BJ (cell line): ENCODE measurements at regions not wholly inside any gene's neighbourhood (a gene's known extent, or its start where the extent isn't known, plus 50 kb on each side); places are given as distances from the start of the nearest gene placed in this dataset.

ENCODE experiments used
- CTCF ChIA-PET: fragments of 350-600 bp; formaldehyde crosslinking; extraction: SDS; loops from one replicate; lab custom pipeline; 2021; ENCODE audit warnings: antibody characterized with exemption, inconsistent platforms; lab: Yijun Ruan, JAX
- POLR2A ChIA-PET: fragments of 300-600 bp; sonication (Branson Sonifier 250); formaldehyde crosslinking; extraction: SDS; loops from one replicate; lab custom pipeline; 2021; ENCODE audit warnings: antibody characterized with exemption; lab: Charles Lee
- DNase-seq: peaks from one replicate; pipeline ENCODE4 v3.0.0-alpha.2; 2011; ENCODE audit warnings: low read depth
- H3K27me3 ChIP-seq: 2 replicates; pipeline ENCODE4 v1.6.0; 2011; ENCODE audit warnings: low read length; ENCODE audit not compliant: control insufficient read depth, insufficient read depth
- H3K36me3 ChIP-seq: 2 replicates; pipeline ENCODE4 v1.5.1; 2011; ENCODE audit warnings: low read length; ENCODE audit not compliant: control insufficient read depth, insufficient read depth
- H3K4me3 ChIP-seq: 2 replicates; pipeline ENCODE4 v1.5.1; 2011; ENCODE audit warnings: low read depth, mild to moderate bottlenecking, control low read depth, low read length
- CTCF ChIP-seq: IDR thresholded peaks from 2 replicates; pipeline ENCODE4 v1.5.1; 2011; ENCODE audit warnings: low read depth, mild to moderate bottlenecking, control low read depth, inconsistent platforms, low read length, moderate library complexity; ENCODE audit not compliant: insufficient read depth

- no peaks in the 10 kb centered on the region for H3K36me3 ChIP-seq
- H3K27me3 ChIP-seq, result no peaks in the 10 kb centered on the region
- CTCF ChIA-PET, result no interaction called here
- DNase-seq, result no peak
- no peak overlapping the region for H3K4me3 ChIP-seq
- POLR2A ChIA-PET, result no interaction called here
- no peak for TF ChIP-seq CTCF
Measured at GRCh38 chr2:128903637-128904036, 585.0 kb upstream of the HS6ST1 start.

- ChIA-PET POLR2A (no interaction called here), CTCF (interaction anchor here (0.5 kb wide), 1 partner anchor 404 kb away, joined by 3 read pairs; no protein-coding TSS in a partner anchor)
- no peak for TF ChIP-seq CTCF
- DNase-seq, result no peak
- no peaks in the 10 kb centered on the region for H3K36me3 ChIP-seq
- no peaks in the 10 kb centered on the region for H3K27me3 ChIP-seq
- H3K4me3 ChIP-seq, result no peak overlapping the region
Measured at GRCh38 chr2:128911276-128911675, 592.6 kb upstream of the HS6ST1 start.

GRCh38 chr2:128914320-128914719 is 595.7 kb upstream of the HS6ST1 start:
- Histone ChIP-seq H3K36me3 (no peaks in the 10 kb centered on the region), H3K27me3 (no peaks in the 10 kb centered on the region), H3K4me3 (no peak overlapping the region)
- CTCF ChIA-PET, result interaction anchor here (0.6 to 0.9 kb wide), 3 partner anchors 45 to 162 kb away, joined by 3 read pairs; no protein-coding TSS in a partner anchor
- POLR2A ChIA-PET, result no interaction called here
- no peak for TF ChIP-seq CTCF
- no peak for DNase-seq

GRCh38 chr2:128921751-128922150 is 603.1 kb upstream of the HS6ST1 start:
- CTCF ChIA-PET, result no interaction called here
- no peak for DNase-seq
- no peak for TF ChIP-seq CTCF
- no peak overlapping the region for H3K4me3 ChIP-seq
- no peaks in the 10 kb centered on the region for H3K36me3 ChIP-seq
- H3K27me3 ChIP-seq, result no peaks in the 10 kb centered on the region
- POLR2A ChIA-PET, result no interaction called here

GRCh38 chr2:128922154-128922553 is 603.5 kb upstream of the HS6ST1 start:
- no peaks in the 10 kb centered on the region for H3K36me3 ChIP-seq
- POLR2A ChIA-PET, result no interaction called here
- no peak for DNase-seq
- TF ChIP-seq CTCF, result no peak
- CTCF ChIA-PET, result no interaction called here
- H3K27me3 ChIP-seq, result no peaks in the 10 kb centered on the region
- no peak overlapping the region for H3K4me3 ChIP-seq
